ENCODE measurements at regions not wholly inside any gene's neighbourhood (a gene's known extent, or its start where the extent isn't known, plus 50 kb on each side); places are given as distances from the start of the nearest gene placed in this dataset.

DNA sequence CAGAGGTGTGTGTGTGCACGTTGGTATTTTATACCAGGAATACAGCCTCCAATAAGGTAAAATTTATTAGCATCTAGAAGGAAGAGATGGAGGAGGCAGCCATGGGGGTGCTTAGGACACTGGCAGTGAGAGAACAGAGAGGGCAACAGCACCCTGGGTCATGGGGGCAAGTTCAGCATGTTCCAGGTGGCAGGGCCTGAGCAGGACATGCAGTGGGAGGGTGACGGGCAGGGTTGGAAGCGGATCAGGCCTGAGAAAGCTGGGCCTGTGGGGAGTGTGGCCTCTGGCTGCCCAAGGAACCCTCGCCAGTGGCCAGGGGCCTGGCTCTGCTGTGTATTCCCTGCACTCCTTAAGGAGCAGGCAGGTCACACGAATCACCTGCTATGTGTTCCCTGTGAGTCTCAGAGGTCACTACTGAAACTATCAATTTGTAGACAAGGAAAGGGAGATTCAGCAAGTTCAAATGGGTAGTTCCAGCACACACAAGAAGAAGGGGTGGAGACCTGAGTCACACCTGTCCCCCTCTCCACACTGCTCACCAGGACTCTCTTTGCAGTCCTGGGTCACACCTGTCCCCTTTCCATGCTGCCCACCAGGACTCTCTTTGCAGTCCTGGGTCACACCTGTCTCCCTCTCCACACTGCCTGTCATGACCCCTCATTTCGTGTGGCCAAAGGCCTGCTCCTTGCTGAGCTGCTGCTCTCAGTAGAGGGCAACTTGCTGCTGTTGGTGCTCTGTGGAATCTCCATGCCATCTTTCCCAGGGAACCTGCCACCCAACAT, 463.9 kb upstream of the HS6ST1 start:
- no peak for DNase-seq
- intact Hi-C loops (cut with DNase I): no loop called here

DNA sequence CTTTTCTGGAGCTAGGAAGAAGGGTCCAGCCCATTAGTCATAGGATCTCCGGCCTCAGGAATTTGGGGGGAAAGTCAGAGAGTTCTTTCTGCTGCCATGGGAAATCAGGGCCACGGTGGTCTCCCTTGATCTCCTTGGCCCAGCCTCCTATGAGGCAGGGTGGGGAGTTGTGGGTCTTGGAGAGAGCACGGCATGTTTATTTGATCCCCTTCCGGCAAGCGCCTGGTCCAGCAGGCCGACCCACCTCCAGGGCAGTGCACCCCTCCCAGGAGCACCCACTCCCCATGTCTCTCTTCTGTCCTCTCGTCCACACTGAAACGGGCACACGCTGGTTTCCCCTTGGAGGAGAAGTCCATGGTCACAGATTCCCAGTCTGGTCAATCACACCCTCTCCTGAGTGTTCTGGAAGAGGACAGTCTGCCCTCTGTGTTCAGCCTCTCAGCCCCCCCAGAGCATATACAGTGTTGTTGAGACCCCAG, 464.6 kb upstream of the HS6ST1 start:
- intact Hi-C loops (cut with DNase I): no loop called here
- no peak for DNase-seq

DNA sequence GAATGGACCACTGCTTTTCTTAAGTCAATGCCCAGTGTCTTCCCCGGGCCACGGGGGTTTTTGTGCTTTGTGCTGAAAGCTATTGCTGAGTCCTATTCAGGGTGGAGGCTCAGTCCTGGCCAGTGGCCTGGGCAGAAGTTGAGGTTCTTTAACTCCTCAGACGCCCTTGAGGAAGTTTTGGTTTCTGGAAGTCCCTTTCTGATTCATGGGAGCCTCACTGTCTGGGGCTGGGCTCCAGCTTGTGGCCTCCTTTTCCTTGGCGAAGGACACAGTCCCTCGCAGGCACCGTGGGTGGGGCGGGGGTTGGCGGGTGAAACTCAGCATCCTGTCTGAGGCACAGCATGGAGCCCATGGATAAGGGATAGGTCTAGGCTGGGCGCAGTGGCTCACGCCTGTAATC, 465.2 kb upstream of the HS6ST1 start:
- peak in 1 of 10 donors; percentile 78 for DNase-seq
- intact Hi-C loops (cut with DNase I): no loop called here

DNA sequence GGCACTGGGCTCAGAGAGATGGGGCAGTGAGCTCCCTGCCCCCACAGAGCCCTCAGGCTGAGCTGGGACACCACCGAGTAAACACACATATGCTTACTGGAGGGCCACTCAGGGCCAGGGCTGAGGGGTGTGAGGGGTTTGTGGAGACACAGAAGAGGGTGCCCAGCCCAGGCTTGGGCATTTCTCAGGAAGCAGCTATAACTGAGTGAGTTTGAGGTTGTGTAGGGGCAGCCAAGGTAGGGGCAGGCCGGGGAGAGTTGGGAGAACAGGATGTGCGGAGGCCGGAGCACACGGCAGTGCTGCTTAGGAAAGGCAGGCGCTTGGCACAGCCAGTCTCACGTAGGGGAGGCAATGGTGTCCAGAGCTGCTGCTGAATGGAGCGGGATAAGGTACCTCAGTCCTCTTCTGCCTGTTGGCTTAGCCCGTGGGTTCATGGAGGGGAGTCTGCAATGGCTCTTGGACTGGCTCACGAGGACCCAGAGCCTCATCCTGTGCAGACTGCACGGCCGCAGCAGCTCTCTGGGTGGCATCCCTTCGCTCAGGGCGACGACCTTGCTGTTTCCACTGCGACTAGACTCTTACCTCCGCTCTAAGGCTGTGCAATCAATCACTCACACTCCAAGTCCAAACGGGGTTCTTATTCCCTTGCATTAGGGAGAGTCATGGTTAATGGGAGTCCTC, 466.1 kb upstream of the HS6ST1 start:
- no peak for DNase-seq
- intact Hi-C loops (cut with DNase I): no loop called here

DNA sequence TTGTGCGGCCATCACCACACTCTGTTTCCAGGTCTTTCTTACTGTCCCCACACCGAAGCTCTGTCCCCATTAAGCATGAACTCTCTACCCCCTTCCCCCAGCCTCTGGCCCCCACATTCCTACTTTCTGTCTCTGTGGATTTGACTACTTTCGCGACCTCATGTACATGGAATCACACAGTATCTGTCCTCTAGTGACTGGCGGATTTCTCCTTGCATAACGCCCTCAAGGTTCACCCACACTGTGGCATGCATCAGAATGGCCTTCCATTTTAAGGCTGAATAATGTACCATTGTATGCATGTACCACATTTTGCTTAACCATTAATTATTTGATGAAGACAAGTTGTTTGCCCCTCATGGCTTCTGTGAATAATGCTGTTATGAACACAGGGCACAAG, 467.6 kb upstream of the HS6ST1 start:
- no peak for DNase-seq
- intact Hi-C loops (cut with DNase I): no loop called here

DNA sequence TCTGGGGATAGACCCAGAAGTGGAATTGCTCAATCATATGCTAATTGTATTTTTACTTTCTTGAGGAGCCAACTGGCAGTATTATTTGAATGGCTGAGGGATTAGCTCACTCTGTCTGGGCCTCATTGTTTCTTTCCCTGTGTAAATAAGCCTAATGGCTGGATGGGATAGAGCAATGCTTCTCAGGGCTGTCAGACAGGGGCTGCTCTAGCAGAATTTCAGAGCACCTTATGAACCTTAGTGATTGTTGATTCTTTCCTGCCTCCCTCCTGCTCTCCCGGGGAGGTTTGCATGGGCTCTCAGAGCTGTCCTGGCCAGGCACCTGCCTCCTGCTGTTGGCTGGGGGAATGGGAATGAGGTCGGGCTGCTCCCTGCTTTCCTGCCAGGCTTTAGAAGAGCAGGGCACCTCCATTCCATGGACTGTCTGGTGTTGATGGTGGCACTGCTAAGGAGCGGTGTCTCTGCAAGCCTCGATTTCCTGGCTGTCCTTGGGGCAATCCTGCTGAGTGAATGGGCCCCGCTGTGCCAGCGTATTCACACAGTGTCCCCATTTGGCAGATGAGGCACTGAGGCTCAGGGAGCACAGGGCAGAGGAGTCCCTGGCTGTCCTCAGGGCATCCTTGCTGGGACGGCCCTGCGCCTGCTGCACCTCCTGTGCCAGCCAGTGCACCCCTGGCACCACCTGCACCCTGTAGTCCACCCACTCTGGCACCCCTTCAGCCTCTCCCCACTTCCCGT, 468.2 kb upstream of the HS6ST1 start:
- intact Hi-C loops (cut with DNase I): no loop called here
- peak in 2 of 10 donors; percentile 73 to 77 for DNase-seq

DNA sequence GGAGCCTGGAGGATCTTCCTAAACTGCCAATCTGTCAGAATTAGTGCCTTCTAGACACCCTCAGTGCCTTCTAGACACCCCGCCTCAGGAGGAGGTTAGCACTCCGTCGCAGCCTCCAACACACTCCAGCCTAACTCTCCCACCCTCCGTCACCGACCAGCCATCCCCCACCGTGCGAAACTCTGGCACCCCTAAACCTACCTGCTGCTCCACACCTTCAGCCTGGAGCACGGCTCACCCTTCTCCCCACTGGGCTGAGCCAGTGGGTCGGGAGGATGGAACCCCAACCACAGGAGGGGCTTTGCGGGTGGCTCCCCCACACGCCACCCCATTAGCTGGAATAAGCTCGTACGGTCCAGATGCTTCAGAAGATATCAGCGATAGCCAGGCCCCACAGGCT, 468.9 kb upstream of the HS6ST1 start:
- no peak for DNase-seq
- intact Hi-C loops (cut with DNase I): no loop called here

DNA sequence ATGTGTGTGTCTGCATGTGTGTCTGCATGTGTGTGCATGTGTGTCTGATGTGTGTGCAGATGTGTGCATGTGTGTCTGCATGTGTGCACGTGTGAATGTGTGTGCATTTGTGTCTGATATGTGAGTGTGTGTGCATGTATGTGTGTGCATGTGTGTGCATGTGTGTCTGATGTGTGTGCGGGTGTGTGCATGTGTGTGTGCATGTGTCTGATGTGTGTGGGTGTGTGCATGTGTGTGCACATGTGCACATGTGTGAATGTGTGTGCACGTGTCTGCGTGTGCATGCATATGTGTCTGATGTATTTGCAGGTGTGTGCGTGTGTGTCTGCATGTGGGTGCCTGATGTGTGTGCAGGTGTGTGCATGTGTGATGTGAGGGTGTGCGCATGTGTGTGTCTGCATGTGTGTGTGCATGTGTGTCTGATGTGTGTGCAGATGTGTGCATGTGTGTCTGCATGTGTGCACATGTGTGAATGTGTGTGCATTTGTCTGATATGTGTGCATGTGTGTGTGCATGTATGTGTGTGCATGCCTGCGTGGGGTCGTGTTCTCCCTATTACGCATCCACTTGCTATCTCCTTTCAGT, 470.1 kb upstream of the HS6ST1 start:
- intact Hi-C loops (cut with DNase I): no loop called here
- DNase-seq: peak in 2 of 10 donors; percentile 4 to 27

DNA sequence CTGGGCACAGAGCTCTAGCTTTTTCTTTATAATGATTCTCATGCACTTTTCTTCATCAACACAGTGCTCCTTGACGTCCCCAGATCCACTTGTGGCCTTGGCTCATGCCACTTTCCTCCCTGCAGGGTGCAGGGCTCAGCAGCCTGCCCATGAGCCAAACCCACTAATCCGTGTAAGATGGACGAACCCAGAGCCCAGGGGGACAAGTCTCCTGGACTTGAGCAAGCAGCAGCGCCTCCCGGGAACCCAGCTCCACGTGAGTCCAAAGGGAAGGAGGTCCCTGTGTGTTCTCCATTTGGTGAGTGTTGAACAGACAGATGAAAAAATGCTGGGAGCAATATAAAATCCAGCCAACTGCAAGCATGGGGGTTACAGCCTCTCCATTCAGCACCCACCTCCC, 470.6 kb upstream of the HS6ST1 start:
- peak in 2 of 10 donors; percentile 2 to 41 for DNase-seq
- intact Hi-C loops (cut with DNase I): no loop called here

DNA sequence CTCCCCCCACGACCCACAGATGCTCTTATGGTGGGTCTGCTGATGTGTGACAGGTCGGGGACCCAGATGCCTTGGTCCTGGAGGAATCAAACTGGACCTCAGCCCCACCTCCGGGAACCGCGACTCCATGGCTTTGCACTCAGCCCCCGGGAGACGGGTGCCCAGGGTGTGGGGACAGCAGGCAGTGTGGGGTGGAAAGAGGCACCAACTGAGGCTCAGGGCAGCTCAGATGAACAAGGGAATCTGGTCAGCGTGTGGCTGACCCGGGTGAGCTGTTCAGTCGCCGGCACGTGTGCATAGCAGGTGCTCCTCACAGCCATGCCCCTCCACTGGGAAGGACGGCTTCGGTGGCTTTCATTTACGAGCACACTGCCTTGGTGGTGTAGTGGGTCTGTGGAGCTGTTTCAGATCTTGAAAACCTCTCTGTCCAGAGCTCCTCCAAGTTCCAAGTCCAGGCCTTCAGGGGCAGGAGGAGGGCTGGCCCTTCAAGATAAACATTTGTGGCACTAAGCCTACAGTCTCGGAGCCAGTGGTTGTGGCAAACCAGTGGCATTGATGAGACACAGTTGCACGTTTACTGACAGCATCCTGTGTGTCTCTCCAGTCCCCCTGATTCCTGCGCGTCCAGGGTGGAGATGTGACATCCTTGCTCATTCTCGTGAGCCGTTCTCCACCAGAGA, 471.2 kb upstream of the HS6ST1 start:
- peak in 2 of 10 donors; percentile 10 to 65 for DNase-seq
- intact Hi-C loops (cut with DNase I): no loop called here

DNA sequence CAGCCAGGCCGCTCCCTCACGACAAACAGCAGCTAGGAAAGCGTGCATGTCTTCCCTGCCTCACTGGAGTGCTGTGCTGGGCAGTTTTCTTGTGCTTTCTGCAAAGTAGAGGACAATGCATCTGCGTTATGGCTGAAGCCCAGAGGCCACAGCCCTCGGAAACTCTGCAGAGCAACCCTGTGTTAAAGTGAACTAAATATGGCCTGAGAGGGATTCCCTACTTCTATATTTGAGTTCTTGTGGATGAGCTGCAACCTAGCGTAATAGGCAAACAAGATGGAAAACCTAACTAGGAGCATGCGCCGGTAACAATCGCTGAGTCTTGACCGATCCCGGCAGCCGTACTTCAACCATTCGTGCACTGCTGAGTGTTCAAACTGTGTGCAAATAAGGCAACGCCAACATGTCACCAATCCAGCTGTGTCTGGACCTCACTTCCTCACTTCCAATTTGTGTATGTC, 471.9 kb upstream of the HS6ST1 start:
- DNase-seq: peak in 2 of 10 donors; percentile 14 to 80
- intact Hi-C loops (cut with DNase I): no loop called here

DNA sequence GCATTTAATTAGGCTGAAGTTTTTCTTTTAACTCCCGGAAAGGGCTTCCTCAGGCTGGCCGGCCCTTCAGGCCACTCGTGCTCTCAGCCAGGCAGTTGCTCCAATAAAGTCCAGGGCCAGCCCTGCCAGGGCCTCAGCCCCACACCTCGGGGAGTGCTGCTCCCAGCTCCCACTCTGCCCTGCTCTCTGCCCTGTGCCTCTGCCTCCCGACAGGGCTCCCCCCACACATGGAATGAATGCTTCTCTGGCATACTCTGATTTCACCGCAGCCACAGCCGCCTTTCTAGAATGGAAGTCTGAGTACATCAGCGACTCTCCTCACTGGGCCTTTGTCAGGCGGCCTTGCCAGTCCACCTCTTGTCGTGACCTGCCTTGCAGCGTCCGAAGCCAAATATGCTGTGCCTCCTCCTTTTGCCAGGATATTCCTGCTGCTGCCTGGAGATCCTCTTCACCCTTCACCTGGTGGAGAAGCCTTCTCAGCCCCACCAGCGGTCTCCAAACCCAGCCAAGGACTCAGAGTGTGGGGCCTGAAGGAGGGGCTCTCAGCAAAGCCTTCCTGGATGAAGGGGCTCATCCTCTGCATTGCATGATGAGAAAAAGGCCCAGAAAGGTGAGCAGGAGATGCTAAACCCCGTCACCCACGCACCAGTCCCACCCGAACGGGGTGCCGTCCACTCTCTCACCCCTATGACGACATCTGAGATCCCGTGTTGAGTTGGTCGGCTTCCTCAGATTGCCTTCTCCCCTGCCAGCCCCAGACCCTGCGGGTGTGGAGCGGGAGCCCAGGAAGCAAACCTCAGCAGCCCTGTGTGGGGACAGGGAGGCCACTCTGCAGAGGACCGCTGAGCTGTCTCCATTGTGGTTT, 472.7 kb upstream of the HS6ST1 start:
- intact Hi-C loops (cut with DNase I): no loop called here
- DNase-seq: peak in 2 of 10 donors; percentile 76 to 86

DNA sequence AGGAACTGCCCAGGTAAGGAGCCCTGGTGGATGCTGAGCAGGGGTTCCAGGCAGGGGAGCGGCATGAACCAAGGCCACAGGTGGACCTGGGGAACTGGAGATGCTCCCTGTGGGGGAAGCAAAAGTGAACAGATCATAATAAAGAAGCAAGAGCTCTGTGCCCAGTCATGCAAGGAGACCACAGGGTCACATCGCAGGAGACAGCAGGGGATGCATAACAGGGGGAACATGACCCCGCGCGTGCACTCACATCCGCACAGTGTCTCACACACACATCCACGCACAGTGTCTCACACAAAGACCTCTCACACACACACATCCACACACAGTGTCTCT, 473.3 kb upstream of the HS6ST1 start:
- no peak for DNase-seq
- intact Hi-C loops (cut with DNase I): no loop called here

DNA sequence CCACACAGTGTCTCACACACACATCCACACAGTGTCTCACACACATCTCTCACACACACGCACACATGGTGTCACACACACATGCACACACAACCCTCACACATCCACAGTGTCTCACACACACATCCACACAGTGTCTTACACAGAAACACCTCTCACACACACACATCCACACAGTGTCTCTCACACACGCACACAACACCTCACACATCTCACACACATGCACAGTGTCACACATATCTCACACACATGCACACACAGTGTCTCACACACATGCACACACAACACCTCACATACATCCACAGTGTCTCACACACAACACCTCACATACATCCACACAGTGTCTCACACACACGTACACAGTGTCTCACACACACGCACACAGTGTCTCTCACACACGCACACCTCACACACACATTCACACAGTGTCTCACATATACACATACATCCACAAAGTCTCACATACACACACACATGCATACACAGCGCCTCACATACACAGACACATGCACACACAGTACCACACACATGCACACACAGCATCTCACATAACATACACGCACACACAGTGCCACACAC, 473.9 kb upstream of the HS6ST1 start:
- DNase-seq: no peak
- intact Hi-C loops (cut with DNase I): no loop called here

DNA sequence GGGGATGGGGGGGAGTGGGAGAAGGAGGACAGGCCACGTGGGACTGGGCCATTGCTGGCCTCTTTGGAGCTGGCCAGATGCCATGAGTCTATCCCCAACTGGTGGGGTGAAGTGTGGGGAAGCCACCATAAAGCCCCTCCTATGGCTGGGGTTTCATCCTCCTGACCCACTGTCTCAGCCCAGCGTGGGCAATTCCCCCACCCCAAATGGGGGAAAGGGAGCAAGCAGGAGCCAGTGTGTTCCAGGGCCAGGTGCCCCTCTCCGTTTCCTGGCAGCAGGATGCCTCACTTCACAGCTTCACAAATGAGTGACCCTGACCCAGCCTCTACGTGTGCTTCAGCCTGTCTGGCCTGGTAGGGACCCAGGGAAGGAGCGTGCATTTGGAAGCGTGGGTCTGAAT, 474.7 kb upstream of the HS6ST1 start:
- intact Hi-C loops (cut with DNase I): no loop called here
- no peak for DNase-seq

DNA sequence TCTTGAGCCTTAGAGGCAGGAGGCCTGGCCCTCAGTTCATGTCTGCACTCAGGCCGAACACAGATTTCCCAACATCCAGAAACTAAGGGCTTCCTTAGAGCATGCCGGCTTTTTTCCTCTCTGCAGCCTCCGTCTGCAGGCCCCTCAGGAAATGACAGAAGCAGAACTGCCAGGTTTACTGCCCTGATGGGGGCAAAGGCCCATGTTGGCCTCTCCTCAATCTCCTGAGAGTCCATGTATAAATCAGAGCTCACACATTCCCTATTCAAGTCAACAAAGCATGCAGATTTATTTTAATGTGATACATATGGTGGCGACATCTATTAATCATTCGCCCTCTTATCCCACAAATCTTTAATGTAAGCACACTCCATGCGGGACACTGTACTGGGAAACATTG, 475.6 kb upstream of the HS6ST1 start:
- no peak for DNase-seq
- intact Hi-C loops (cut with DNase I): no loop called here

DNA sequence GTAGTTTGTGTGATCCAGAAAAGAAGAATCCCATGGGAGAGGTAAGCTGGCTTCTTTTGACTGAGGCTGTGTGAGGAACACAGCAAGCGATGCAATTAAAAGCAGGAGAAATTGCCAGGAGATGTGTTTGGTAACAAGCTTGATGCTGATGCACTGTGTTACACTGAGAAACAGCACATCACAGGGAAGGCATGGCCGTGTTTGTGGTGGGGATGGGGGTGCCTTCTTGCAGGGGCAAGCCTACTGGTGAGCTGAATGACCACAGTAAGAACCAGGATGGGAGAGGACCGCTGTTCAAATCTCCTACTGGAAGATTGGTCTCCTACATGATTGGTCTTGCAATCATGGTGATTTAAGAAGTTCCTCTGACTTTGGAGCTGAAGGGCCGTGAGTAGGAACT, 477.7 kb upstream of the HS6ST1 start:
- no peak for DNase-seq
- intact Hi-C loops (cut with DNase I): no loop called here

DNA sequence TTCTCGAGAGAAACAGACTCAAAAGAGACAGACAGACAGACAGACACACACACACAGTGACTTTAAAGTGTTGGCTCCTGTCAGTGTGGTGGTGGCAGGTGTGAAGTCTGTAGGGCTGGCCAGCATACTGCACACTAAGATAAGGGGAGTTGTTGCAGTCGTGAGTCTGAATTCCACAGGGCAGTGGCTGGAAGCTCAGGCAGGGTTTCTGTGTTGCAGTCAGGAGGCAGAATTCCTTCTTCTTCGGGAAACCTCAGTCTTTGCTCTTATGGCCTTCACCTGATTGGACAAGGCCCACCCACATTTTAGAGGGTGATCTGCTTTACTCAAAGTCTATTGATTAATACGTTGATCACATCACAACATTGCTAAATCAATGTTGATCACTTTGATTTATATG, 478.4 kb upstream of the HS6ST1 start:
- intact Hi-C loops (cut with DNase I): no loop called here
- no peak for DNase-seq

DNA sequence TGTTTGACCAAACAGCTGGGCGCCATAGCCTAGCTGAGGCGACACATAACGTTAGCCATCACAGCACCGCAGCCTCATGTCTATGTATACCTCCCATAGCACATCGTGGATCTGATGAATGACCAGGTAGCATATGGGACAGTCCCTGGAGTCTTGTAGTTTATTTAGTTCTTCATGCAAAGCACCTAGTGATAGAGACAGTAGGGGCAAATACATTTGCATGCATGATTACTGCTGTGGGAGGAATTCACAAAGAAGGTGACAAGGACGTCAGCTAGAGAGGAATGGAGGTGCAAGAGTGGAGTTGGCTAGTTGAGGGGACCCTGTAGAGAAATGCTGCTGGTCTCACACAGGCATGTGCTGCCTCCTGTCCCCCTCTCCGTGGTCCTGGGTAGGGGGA, 478.9 kb upstream of the HS6ST1 start:
- intact Hi-C loops (cut with DNase I): no loop called here
- no peak for DNase-seq

Data from posterior cingulate gyrus (tissue), 11 donors.